Thyroid gland (tissue), 4 donors: ENCODE measurements at regions not wholly inside any gene's neighbourhood (a gene's known extent, or its start where the extent isn't known, plus 50 kb on each side); places are given as distances from the start of the nearest gene placed in this dataset.

Source experiments
- CTCF ChIP-seq, 6 experiments: fragments of 200-600 bp in 3 of 6; fragments of 450-650 bp in 3 of 6; sonication (generic) in 3 of 6; IDR thresholded peaks; one replicate each; pipeline ENCODE4 v1.5.1; 2016 to 2019; ENCODE audit warnings: antibody characterized with exemption in 6 of 6, mild to moderate bottlenecking in 2 of 6, inconsistent platforms in 1 of 6, moderate library complexity in 1 of 6
- POLR2A ChIP-seq, 2 donors: fragments of 450-650 bp; IDR thresholded peaks; one replicate each; pipeline ENCODE4 v1.6.1; 2017; ENCODE audit warnings: antibody characterized with exemption in 2 of 2, mild to moderate bottlenecking in 2 of 2, moderate library complexity in 1 of 2

GRCh38 chr2:121838551-121838950 lies 83.1 kb downstream of the TSN start:
- TF ChIP-seq CTCF (IDR thresholded peaks at IDR 0.05) (no peak), POLR2A (IDR thresholded peaks at IDR 0.05) (no peak)
